Subcutaneous abdominal adipose tissue (tissue), 5 donors: ENCODE measurements at regions not wholly inside any gene's neighbourhood (a gene's known extent, or its start where the extent isn't known, plus 50 kb on each side); places are given as distances from the start of the nearest gene placed in this dataset.
"Not testable (repeated sequence)": the region's sequence is repeated elsewhere in the genome, so short reads cannot be mapped to it uniquely, and the experiment has no call there.

ENCODE experiments used
- H3K27ac ChIP-seq: one replicate; pipeline ENCODE4 v1.7.0; 2013; ENCODE audit warnings: low read depth, mild to moderate bottlenecking, inconsistent platforms, low read length, moderate library complexity
- H3K27me3 ChIP-seq, 5 donors: one replicate each; pipeline ENCODE4 v1.7.0; 2013; ENCODE audit warnings: low read length in 5 of 5, inconsistent platforms in 1 of 5; ENCODE audit not compliant: control insufficient read depth in 5 of 5, insufficient read depth in 4 of 5
- H3K36me3 ChIP-seq, 5 donors: one replicate each; pipeline ENCODE4 v1.7.0; 2013; ENCODE audit warnings: low read length in 5 of 5; ENCODE audit not compliant: control insufficient read depth in 5 of 5, insufficient read depth in 5 of 5
- H3K4me1 ChIP-seq, 5 donors: one replicate each; pipeline ENCODE4 v1.7.0; 2013; ENCODE audit warnings: low read length in 5 of 5, mild to moderate bottlenecking in 3 of 5, moderate library complexity in 1 of 5; ENCODE audit not compliant: control insufficient read depth in 5 of 5, insufficient read depth in 5 of 5
- H3K4me3 ChIP-seq, 5 donors: one replicate each; pipeline ENCODE4 v1.7.0; 2013; ENCODE audit warnings: low read length in 5 of 5, low read depth in 1 of 5
- H3K9ac ChIP-seq, 5 donors: one replicate each; pipeline ENCODE4 v1.7.0; 2013; ENCODE audit warnings: low read length in 5 of 5, mild to moderate bottlenecking in 4 of 5, moderate library complexity in 3 of 5
- H3K9me3 ChIP-seq, 5 donors: one replicate each; pipeline ENCODE4 v1.7.0; 2013; ENCODE audit warnings: low read length in 5 of 5; ENCODE audit not compliant: control insufficient read depth in 5 of 5
- donor health status: healthy.
- donor health status: healthy.
- donor health status: healthy.
- donor health status: healthy.
- donor health status: healthy.

DNA sequence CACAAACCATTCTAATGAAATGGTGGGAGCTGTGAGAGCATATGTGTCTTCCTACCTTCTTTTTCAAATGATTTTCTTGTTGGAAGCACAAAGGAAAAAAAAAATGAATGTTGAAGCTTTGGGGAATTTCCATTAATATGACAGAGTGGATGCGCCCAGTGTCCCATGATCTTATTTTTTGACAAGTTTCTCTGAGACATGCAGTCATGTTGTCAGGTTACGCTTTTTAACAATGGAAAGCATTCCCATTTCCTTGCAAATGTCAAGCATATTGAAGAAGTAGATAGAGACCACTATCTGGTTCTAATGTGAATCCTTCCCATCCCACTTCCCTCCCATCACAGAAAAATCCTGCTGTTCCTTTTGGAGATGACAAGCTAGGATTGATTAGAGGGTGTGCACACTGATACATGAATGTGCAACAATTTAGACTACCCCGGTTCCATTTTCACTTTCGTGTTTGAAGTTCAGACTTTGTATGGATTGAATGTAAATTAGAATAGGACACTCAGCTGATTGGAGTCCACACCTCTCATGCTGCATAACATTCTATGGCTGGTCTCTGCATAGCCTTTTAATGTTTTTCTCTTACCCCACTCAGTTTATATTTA lies 919.4 kb downstream of the TLE4 start:
- no peaks in the 10 kb centered on the region for H3K4me1 ChIP-seq
- peaks cover 0 to 5% (median 2%) of the 10 kb centered on the region in 5 donors for H3K9me3 ChIP-seq
- no peaks in the 10 kb centered on the region for H3K27me3 ChIP-seq
- H3K4me3 ChIP-seq = no peak overlapping the region
- no peak overlapping the region for H3K27ac ChIP-seq
- no peak overlapping the region for H3K9ac ChIP-seq
- H3K36me3 ChIP-seq = no peaks in the 10 kb centered on the region

DNA sequence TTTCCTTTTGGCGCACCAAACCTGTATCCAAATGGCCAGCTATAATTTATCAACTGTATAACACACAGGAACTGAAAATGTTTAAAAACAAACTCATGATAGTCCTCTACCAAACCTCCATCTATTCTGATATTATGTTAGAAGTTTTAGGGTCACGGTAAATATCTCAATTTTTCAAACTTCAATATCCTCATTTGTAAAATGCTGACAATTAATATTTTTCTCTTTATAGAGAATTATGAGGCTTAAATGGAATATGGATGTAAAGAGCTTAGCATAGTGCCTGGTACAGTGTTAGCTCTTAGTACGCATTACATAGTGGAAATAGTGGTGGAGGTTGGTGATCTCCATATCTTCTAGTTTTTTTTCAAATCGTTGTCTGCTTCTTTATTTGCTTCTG lies 917.6 kb downstream of the TLE4 start:
- no peak overlapping the region for H3K4me3 ChIP-seq

DNA sequence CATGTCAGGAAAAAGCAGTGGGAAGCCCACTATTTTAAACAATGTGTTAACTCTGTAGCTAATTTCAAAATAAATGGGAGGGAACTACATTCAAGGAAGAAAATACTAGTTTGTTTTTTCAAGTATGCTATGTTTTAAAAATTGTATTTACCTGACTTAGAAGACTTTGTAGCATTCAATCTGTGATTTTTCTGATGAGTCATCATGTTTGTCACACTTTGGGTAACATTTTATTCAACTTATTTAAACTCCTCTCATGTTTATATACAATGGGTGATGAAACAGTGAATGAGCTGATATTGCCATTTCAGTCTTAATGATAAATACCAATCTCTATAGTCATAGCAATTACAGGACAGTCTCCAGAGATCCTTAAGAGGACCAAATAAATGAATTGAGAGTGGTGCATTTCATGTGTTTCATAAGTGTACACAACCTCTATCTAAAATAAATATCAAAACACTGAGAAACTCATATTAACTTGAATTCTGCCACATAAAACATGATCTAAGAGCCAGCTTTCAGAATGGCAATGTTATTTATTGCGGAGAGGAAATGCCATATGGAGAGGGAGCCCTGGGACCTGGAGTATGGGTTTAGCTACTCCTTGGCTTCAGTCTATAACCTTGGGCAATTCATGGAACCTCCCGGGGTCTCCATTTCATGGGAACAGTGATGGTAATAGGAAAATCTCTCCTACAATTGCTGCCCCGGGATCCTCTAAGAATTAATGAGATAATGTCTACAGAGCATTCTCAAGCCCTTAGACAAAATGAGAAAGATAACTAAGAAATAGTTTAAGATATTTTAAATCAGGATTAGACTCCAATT lies 913.9 kb downstream of the TLE4 start:
- Histone ChIP-seq H3K4me1 (no peaks in the 10 kb centered on the region), H3K36me3 (no peaks in the 10 kb centered on the region), H3K27me3 (peaks cover 0 to 4% (median 0%) of the 10 kb centered on the region in 5 donors), H3K27ac (no peak overlapping the region), H3K9ac (no peak overlapping the region), H3K9me3 (peaks cover 7 to 34% (median 18%) of the 10 kb centered on the region in 5 donors), H3K4me3 (no peak overlapping the region)

More for the DNA sequence above, 917.6 kb downstream of the TLE4 start:
- Histone ChIP-seq H3K27me3 (no peaks in the 10 kb centered on the region), H3K27ac (no peak overlapping the region), H3K9ac (no peak overlapping the region), H3K36me3 (no peaks in the 10 kb centered on the region), H3K9me3 (no peaks in the 10 kb centered on the region), H3K4me1 (no peaks in the 10 kb centered on the region)

DNA sequence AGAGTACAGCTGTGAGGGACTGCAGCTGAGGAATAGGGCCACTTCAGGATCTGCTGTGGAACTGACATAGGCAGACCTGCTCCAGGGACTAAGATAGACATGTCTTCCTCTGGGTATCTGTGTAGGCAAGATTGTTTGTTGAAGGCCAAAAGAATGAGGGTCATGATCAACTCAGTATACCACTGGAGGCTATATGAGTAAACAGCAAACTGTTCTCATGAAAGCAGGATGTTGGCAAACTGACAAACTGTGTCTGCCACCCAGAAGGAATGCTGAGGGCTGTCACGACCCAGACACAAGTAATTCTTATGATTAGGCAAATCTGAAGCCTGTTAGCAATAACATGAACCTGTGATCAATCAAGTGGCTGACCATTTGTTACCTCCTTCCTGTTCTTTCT lies 910.5 kb downstream of the TLE4 start:
- H3K27me3 ChIP-seq, H3K36me3 ChIP-seq, H3K4me1 ChIP-seq, H3K27ac ChIP-seq, H3K9ac ChIP-seq, H3K4me3 ChIP-seq: not testable (repeated sequence)
- H3K9me3 ChIP-seq = peaks cover 7 to 37% (median 21%) of the 10 kb centered on the region in 5 donors

DNA sequence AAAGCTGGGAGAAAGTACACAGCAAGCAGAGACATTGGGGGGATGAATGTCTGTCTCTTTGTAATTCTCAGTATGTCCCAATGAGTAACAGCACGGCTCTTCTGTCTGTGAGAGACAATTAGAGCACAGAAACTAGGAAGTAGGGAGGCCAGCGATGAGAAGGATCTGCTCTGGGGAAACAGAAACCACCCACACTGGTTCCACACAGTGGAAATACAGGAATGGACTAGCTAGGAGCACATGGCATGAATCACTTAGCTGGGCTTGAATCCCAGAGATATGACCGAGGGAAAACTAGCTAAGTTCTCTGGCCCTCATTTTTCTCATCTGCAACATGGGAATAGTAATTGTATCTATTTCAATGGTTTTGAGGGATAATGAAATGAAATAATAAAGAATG lies 895.9 kb downstream of the TLE4 start:
- H3K9me3 ChIP-seq = peaks cover 0 to 2% (median 0%) of the 10 kb centered on the region in 5 donors
- H3K36me3 ChIP-seq = no peaks in the 10 kb centered on the region
- no peak overlapping the region for H3K9ac ChIP-seq
- no peak overlapping the region for H3K27ac ChIP-seq
- no peaks in the 10 kb centered on the region for H3K27me3 ChIP-seq
- H3K4me1 ChIP-seq = no peaks in the 10 kb centered on the region
- no peak overlapping the region for H3K4me3 ChIP-seq

DNA sequence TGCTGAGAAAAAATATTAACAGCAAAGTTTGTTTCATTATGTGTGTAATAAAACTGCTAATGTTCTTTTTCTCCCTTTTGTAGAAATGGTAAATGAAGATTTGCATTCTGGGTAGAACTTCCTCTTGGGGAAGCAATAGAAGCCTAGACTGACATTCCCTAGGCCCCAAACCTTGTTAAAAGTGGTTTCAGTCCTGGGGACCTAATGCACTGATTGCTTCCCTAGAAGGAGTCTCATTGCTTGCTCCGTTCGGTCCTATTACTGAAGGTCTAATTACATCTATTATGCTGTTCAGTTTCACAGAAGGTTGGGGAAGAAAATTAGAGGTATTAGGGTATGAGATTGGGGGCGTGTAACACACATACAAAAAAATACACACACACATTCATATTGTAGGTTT lies 893.8 kb downstream of the TLE4 start:
- no peaks in the 10 kb centered on the region for H3K36me3 ChIP-seq
- H3K9me3 ChIP-seq = peaks cover 0 to 5% (median 2%) of the 10 kb centered on the region in 5 donors
- no peak overlapping the region for H3K9ac ChIP-seq
- no peaks in the 10 kb centered on the region for H3K4me1 ChIP-seq
- no peaks in the 10 kb centered on the region for H3K27me3 ChIP-seq
- no peak overlapping the region for H3K27ac ChIP-seq
- no peak overlapping the region for H3K4me3 ChIP-seq

DNA sequence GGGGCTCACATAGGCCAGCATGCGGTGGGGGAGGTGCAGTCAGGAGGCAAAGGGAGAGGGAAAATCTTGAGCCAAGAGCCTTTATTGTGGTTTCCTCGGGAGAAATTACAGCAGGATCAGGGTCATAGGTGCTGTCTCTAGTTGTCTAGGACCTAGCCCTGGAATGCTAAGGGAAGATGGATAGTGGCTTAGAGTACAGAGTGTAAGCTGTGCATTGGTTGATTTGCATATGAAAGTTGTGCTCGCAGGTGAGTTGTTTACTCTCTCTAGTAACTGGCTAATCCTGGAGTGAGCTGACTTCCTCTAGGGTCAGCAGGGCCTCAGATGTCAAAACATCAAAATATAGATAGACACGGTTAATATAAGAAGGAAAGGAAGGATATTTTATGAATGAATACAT lies 877.7 kb downstream of the TLE4 start:
- Histone ChIP-seq H3K9me3 (peaks cover 0 to 5% (median 2%) of the 10 kb centered on the region in 5 donors), H3K27me3 (no peaks in the 10 kb centered on the region), H3K4me3 (no peak overlapping the region), H3K4me1 (no peaks in the 10 kb centered on the region), H3K9ac (no peak overlapping the region), H3K27ac (no peak overlapping the region), H3K36me3 (no peaks in the 10 kb centered on the region)

DNA sequence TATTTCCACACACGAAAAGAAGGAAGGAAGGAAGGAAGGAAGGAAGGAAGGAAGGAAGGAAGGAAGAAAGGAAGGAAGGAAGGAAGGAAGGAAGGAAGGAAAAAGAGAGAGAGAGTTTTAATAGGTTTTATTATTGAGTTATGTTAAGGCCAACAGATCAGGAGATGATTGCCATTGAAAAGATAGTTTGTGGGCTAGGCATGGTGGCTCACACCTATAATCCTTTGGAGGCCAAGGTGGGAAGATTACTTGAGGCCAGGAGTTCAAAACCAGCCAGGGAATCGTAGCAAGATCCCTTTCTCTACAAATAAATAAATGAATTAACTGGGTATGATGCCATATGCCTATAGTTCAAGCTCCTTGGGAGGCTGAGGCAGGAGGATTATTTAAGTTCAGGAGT lies 877.2 kb downstream of the TLE4 start:
- no peaks in the 10 kb centered on the region for H3K27me3 ChIP-seq
- H3K9me3 ChIP-seq = peaks cover 0 to 3% (median 2%) of the 10 kb centered on the region in 5 donors
- no peaks in the 10 kb centered on the region for H3K36me3 ChIP-seq

DNA sequence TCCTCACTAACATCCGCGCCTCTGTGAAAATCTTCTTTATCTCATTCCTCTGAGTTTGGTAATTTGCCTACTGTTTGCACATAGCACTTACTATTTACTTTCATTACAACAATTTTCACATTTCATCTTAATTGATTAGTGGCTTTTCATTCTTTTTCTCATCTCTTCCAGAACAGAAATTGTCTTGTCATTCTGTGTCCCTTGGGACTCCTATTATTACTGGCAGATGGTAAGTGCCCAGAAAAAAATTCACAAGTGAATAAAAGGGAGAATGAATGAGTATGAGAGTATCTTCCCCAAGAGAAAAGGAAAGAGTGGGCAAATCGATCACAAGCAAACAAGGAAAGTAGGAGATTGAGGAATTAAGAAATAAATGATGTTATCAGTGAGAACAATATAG lies 876.1 kb downstream of the TLE4 start:
- Histone ChIP-seq H3K36me3 (no peaks in the 10 kb centered on the region), H3K9me3 (peaks cover 0 to 3% (median 0%) of the 10 kb centered on the region in 5 donors), H3K4me1 (no peaks in the 10 kb centered on the region), H3K9ac (no peak overlapping the region), H3K27me3 (no peaks in the 10 kb centered on the region), H3K4me3 (no peak overlapping the region), H3K27ac (no peak overlapping the region)

More for the DNA sequence above, 877.2 kb downstream of the TLE4 start:
- H3K4me1 ChIP-seq = no peaks in the 10 kb centered on the region
- no peak overlapping the region for H3K9ac ChIP-seq
- no peak overlapping the region for H3K27ac ChIP-seq
- no peak overlapping the region for H3K4me3 ChIP-seq

DNA sequence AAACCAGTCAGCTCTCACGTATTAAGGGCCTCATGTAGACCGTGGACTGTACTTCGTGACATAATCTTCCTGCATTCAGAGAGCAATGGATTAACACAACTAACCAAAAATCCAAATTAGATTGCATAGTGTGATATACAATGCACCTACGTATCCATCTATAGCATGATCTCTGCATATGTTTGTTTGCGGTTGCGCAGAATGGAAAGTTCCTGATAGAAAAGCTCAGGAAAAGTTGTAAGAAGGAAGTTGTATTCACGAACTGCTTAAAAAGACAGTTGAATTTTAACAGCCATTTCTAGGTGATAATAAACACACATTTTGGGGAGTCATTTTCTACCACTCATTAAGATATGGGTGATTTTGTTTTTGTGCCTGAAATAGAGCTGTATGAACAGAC lies 869.0 kb downstream of the TLE4 start:
- H3K4me3 ChIP-seq = no peak overlapping the region
- no peaks in the 10 kb centered on the region for H3K36me3 ChIP-seq
- no peaks in the 10 kb centered on the region for H3K9me3 ChIP-seq
- H3K4me1 ChIP-seq = no peaks in the 10 kb centered on the region
- H3K9ac ChIP-seq = no peak overlapping the region
- no peak overlapping the region for H3K27ac ChIP-seq
- no peaks in the 10 kb centered on the region for H3K27me3 ChIP-seq
